Thyroid gland (tissue), 4 donors: ENCODE measurements at regions not wholly inside any gene's neighbourhood (a gene's known extent, or its start where the extent isn't known, plus 50 kb on each side); places are given as distances from the start of the nearest gene placed in this dataset.

ENCODE experiments used
- CTCF ChIP-seq, 6 experiments: fragments of 200-600 bp in 3 of 6; fragments of 450-650 bp in 3 of 6; sonication (generic) in 3 of 6; IDR thresholded peaks; one replicate each; pipeline ENCODE4 v1.5.1; 2016 to 2019; ENCODE audit warnings: antibody characterized with exemption in 6 of 6, mild to moderate bottlenecking in 2 of 6, inconsistent platforms in 1 of 6, moderate library complexity in 1 of 6
- POLR2A ChIP-seq, 2 donors: fragments of 450-650 bp; IDR thresholded peaks; one replicate each; pipeline ENCODE4 v1.6.1; 2017; ENCODE audit warnings: antibody characterized with exemption in 2 of 2, mild to moderate bottlenecking in 2 of 2, moderate library complexity in 1 of 2

- TF ChIP-seq CTCF (IDR thresholded peaks at IDR 0.05) (no peak), POLR2A (IDR thresholded peaks at IDR 0.05) (no peak)
These were observed 79.2 kb upstream of the NCK2 start for GRCh38 chr2:105665480-105665879.
